GM18498 (cell line): ENCODE measurements at regions not wholly inside any gene's neighbourhood (a gene's known extent, or its start where the extent isn't known, plus 50 kb on each side); places are given as distances from the start of the nearest gene placed in this dataset.
"Not testable (repeated sequence)": the region's sequence is repeated elsewhere in the genome, so short reads cannot be mapped to it uniquely, and the experiment has no call there.

ENCODE experiments used
- ATAC-seq: cut with Tn5 transposase; IDR thresholded peaks from one replicate; pipeline ENCODE4 v1.9.1; 2021; ENCODE audit warnings: mild to moderate bottlenecking, moderate library complexity; ENCODE audit not compliant: unreplicated experiment

DNA sequence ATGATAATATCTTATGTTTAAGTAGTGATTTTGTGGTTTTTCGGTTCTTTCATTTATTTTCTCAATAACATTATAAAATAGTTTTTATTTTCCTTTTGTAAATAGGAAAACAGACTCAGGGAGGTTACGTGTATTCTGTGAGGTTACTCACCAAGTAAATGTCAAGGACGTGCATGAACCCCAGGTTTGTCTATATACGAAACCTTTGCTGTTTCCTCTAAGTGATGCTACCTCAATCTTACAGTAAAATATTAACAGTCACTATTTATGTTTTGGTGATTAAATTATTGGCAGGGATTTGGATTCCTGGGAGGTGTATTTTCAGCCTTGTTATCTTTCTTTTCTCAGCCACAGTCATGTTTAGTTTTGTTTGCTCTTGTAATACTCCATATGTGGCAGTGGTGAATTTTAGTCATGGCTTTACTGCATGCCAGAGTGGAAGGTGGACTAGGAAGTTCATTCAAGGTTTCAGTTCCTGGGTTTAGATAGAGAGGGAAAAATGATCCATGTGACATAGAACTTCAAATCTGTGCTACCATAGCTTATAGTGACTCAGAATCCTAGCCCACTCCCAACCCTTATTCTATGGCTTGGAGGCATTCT is 139.9 kb downstream of the ARL4A start:
- no peak for ATAC-seq

DNA sequence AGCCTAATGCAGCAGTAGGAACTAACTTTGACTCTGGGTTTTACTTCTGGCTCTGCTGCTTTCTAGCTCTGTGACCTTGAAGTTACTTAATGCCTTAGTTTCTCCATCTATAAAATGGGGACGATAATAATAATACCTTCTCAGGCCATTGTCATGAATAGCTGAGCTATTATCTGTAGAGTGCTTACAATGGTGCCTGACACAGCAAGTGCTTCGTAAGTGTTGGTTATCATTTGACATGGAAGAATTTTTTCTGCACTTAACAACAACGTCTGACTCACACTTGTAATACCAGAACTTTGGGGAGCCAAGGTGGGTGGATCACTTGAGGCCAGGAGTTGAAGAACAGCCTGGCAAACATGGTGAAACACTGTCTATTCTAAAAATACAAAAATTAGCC is 140.5 kb downstream of the ARL4A start:
- no peak for ATAC-seq

DNA sequence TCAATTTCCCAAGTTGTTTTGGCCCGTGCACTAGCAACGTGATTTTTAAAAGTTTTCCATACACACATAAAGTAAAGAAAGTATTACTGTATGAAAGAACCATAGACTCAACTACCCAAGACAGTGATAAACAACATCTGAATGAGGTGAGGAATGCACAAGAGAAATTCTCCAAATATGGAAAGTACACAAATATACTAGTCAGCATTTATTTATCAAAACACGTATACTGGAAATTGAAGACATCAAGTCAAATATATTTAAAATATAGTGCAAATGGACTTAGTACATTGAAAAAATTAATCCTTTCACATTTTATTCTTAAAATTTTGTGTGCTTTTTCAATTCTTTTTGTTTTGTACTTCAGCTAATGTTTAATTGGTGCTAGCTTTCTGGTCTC is 143.6 kb downstream of the ARL4A start:
- ATAC-seq: no peak

DNA sequence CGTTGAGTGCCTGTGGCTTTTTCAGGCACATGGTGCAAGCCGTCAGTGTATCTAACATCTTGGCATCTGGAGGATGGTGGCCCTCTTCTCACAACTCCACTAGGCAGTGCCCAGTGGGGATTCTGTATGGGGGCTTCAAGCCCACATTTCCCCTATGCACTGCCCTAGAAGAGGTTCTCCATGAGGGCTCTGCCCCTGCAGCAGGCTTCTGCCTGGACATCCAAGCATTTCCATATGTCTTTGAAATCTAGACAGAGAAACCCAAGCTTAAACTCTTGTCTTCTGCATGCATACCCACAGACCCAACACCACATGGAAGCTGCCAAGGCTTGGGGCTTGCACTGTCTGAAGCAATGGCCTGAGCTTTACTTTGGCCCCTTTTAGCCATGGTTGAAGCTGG is 146.4 kb downstream of the ARL4A start:
- ATAC-seq: no peak

DNA sequence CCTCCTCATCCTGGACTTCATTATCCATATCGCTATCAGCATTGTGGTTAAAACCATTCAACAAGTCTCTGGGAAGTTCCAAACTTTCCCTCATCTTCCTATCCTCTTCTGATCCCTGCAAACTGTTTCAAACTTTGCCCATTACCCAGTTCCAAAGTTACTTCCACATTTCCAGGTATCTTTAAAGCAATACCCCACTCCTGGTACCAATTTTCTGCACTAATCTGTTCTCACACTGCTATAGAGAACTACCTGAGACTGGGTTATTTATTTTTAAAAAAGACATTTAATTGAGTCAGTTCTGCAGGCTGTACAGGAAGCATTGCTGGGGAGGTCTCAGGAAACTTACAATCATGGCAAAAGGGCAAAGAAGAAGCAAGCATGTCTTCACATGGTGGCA is 147.3 kb downstream of the ARL4A start:
- no peak for ATAC-seq

DNA sequence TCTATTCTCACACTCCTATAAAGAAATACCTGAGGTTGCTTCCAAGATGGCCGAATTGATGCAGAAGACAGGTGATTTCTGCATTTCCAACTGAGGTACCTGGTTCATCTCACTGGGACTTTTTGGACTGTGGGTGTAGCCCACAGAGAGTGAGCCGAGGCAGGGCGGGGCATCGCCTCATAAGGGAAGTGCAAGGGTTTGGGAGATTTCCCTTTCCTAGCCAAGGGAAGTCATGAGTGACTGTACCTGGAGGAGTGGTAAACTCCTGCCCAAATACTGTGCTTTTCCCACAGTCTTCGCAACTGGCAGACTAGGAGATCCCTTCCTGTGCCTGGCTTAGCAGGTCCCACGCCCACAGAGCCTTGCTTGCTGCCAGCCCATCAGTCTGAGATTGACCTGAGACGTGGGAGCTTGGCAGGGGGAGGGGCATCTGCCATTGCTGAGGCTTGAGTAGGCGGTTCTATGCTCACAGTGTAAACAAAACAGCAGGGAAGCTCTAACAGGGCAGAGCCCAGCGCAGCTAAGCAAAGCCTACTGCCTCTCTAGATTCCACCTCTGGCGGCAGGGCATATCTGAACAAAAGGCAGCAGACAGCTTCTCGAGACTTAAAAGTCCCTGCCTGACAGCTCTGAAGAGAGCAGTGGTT is 152.2 kb downstream of the ARL4A start:
- ATAC-seq: no peak

DNA sequence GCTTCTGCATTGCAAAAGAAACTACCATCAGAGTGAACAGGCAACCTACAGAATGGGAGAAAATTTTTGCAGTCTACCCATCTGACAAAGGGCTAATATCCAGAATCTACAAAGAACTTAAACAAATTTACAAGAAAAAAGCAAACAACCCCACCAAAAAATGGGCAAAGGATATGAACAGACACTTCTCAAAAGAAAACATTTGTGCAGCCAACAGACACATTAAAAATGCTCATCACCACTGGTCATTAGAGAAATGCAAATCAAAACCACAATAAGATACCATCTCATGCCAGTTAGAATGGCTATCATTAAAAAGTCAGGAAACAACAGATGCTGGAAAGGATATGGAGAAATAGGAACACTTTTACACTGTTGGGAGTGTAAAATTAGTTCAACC is 157.3 kb downstream of the ARL4A start:
- not testable (repeated sequence) for ATAC-seq

DNA sequence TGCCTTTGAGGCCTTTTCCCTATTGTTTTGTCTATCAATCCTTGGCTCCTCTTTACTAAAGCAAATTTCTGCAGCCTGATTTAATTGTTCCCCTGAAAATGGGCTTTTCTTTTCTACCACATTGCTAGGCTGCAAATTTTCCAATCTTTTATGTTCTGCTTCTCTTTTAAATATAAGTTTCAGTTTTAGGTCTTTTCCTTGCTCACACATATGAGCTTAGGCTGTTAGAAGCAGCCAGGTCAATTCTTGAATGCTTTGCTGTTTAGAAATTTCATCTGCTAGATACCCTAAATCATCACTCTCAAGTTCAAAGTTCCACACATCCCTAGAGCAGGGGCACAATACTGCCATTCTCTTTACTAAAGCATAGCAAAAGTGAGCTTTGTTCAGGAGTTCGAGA is 159.6 kb downstream of the ARL4A start:
- ATAC-seq: no peak

DNA sequence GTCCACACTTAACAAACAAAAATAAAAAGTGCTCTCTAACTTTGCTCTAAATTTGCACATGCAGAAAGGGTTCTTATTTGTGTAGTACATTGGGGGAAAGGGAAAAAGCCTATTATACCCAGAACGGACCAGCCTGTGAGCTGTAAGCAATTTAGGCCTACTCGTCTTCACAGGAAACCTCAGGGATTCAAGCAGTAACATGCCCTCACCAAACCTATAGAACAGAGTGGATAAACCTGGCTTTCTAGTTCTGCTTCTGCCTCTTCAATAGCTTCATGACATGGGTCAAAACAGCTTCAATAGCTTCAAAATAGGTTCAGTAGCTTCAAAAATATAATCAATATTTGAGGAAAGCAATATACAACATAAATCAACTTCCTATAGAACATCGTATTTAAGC is 163.7 kb downstream of the ARL4A start:
- no peak for ATAC-seq

DNA sequence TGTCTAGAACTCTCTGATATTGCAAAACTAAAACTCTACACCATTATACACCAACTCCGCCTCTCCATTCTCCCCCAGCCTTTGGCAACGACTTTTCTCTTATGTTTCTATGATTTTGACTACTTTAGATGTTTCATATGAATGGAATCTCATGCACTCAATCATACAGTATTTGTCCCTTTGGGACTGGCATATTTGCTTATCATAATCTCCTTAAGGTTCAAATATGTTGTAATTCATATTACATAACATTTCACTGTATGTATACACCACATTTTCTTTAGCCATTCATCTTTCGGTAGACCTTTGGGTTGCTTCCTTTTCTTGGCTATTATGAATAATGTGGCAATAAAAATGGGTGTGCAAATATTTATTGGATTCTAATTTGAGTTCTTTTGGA is 164.4 kb downstream of the ARL4A start:
- no peak for ATAC-seq

DNA sequence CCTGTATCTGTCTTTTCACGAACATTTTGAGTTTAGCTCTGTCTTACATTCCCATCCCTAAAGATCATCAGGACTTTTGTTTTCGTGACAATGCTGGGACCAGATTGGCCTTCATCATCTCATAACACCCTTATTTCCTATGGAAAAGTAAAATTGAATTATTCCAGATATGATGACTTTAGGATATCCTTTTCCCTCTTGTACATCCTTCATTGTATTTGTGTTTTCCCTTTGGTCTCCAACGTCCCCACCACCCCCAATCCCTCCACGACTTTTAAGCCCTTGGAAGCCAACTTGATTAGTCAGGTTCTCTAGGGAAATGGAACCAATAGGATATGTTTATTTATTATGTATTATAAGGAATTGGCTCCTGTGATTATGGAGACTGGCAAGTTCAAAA is 167.6 kb downstream of the ARL4A start:
- ATAC-seq: no peak

DNA sequence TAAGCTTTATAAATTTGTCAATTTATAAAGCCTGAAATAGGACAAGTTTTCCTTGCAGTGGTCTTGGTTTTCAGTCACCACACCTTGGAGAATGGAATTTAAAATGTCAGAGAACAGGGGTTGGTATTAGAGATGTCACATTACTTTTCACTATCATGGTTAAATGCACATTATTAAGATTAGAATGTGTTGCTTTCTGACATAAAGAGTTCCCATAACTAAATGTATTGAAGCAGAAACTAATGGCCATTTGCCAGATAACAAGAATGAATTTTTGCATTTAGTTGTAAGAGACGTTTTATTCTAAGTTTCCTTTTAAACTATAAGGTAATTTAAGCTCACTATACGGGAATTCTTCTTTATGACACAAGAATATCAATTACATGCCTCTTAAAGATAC is 172.3 kb downstream of the ARL4A start:
- no peak for ATAC-seq

DNA sequence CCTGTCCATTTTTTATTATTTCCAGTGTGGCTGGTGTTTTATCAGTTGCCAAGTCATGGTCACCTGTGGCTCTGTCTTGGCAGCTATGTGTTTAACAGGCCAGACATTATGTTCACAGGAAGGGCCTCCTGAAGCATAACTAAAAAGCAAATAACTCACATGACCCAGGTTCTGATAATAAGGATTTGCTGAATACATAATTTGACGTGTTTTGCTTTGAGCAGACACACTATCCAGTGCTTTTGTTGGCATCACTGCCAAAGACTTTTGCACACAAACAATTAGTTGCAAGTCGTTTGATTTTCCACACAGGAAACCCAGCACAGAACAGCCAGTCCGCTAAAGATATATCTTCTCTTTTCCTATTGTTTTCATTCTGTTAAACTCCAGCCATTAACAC is 173.6 kb downstream of the ARL4A start:
- no peak for ATAC-seq

DNA sequence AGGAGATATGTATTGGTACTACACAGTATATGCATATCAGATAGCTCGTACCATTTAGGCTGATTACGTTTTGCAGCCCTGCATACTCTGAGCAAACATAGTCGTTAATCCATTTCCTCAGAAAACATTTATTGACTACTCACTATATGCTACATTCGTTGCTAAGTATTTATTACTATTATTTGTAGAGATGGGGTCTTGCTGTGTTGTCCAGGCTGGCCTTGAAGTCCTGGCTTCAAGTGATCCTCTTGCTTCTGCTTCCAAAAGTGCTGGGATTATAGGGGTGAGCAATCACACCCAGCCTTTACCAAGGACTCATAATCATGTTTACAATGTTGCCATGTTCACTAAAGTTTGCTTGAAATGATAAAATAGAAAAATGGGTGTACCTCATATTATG is 174.7 kb downstream of the ARL4A start:
- no peak for ATAC-seq

DNA sequence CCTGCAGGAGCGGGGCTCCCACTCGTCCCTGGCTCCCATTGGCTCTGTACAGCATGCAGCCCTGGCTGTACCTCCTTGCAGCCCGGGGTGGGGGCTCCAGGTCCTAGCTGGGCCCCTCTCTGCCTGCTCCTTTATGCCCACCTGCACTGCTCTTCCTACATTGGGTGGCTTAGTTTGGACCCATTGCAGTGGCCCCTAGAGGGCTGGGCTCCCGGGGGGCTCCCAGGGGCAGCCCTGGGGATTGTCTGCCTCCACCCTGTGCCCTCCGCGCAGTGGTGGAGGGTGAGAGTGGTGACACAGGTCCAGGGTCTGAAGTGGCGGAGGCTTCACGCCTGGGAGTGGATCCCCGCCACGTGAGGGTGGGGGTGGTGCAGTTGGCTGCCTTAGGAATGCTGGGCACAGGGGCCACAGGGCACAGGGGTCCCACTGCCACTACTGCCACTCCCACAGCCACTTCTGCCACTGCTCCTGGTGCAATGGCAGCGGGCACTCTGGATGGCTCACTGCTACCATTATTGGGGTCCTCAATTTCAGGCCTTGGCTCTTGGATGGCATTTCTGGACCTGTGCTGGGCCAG is 177.1 kb downstream of the ARL4A start:
- ATAC-seq: no peak

DNA sequence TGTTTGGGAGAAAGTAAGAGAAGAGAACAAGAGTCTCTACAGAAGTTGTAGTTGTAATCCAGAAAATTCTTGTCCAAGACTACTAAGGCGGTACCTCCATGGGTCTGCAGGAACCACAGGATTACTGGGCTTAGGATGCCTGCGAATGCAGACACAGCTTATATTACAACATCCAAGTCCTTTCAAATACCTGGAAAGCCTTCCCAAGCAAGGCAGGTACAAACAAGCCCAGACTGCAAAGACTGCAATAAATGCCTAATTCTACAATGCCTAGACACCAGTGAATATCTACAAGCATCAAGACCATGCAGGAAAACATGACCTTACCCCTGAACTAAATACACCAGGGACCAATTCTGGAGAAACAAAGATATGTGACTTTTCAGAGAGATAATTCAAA is 178.2 kb downstream of the ARL4A start:
- ATAC-seq: no peak

DNA sequence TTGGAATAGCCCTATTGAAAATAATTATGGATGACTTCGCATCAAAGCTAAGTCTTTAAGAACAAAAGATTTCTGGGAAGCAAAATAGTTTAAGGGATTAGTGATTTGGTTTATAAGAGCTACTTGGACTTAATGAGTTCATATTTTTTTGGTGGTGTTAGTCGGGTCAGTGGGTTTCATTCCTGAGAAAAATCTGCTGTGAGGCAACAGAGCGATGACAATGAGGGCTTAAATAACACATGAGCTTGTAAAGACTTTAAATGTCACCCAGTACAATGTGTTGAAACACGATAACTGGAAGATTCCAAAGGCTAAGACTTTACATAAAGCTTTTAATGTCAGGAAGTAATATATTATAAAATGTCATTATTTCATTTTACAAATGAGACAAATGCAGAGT is 178.8 kb downstream of the ARL4A start:
- no peak for ATAC-seq

DNA sequence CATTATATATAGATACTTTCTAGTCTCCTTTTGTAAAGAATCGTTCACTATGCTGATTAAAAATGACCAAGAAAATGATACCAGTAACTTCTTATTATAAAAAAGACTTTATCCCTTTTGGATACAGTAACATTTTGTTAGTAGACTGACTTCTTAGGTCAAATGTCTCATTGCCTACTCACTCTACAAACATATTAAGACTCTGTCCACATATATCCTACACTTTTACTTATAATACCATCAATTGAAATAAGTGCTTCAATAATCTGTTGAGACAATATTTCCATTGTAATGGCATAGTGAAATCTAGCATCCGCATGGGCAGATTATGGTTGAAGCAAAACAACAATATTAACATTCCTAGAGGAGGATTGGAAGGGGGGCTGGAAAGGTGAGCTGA is 180.6 kb downstream of the ARL4A start:
- no peak for ATAC-seq

DNA sequence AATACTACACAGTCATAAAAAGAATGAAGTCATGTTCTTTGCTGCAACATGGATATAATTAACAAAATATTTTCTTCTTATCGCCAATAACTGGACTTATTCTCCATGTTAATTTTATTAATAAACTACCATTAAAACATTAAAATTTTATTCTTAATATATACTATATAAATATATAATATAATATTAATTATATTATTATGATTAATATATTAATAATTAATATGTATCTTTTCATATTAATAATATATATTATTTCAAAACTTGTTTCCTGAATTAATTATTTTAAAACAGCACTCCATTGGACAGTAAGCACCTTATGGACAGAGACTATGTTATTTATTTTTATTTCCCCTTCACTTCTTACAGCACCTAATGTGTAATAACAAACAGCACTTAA is 182.8 kb downstream of the ARL4A start:
- no peak for ATAC-seq

DNA sequence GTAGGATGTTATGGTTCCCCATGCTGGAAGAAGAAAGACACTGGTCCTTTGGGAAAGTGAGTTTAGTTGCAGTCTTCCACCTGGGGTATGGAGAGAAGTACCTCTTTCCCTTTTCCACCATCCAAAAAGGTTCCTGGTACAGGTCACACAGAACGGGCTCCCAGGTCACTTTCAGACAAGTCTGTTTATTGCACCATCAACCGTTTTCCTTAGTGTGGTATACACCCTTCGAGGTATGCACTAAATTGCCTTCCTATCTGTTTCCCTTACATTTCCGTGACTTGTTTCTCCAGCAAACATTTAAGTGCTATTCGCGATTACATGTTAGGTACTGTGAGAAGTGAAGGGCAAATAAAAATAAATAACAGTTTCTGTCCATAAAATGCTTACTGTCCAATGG is 185.1 kb downstream of the ARL4A start:
- ATAC-seq: no peak

DNA sequence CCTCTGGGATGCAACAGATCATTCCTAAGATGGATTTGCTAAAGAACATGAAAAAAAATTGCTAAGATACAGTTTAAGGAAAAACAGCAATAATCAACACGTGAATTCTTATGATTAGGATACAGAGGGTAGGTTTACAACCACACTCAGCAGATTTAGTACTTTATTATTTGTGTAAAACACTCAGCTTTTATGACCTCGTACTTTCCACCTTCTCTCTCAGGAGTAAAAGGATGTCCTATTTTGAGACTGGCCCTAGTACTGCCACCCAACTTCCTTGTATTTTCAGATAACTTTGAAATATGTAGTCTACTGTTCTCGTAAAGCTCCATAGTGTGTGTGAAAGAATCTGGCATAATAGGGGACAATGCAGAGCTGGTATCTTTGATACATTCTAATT is 186.1 kb downstream of the ARL4A start:
- ATAC-seq: no peak

DNA sequence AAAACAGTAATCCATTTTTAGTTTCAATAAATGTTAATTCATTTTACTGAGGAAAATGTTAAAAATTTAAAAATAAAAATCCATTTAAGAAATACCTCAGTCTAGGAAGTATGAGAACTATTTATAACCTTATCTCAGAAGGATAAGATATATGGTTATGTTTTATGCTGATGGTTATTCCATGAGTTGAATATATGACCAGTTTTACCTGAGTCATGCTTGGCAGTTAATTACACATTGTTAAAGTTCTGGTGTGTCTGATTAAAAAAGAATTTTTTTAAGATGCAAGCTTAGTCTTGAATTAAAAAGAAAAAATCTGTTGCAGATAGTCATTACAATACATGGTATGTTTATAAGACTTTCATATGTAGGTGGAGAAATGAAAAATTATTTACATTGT is 191.7 kb downstream of the ARL4A start:
- no peak for ATAC-seq

DNA sequence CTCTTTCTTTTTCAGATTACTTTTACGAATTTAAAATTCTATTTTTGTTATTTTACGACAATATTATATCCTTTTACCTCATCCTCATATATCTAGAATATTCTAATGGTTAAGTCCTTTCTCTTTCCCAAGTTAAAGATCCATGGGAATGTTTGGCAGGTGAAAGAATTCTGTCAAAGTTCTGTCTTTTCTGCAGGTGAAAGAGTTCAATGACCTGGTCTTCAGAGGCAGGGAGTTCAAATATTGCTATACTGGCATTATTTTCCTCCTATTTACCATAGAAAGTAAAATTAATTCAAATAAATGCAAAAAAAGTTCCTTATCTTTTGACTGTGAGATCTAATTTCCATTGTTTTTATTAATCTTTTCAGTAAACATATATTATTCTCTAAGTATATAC is 194.3 kb downstream of the ARL4A start:
- no peak for ATAC-seq
